Activated naive CD8-positive, alpha-beta T cell (primary cell): ENCODE measurements at regions not wholly inside any gene's neighbourhood (a gene's known extent, or its start where the extent isn't known, plus 50 kb on each side); places are given as distances from the start of the nearest gene placed in this dataset.

ENCODE experiments used
- H3K27ac Mint-ChIP-seq: one replicate; pipeline ENCODE4 v1.8.0; 2021; ENCODE audit warnings: mixed read lengths
- H3K27me3 Mint-ChIP-seq: one replicate; pipeline ENCODE4 v1.8.0; 2021; ENCODE audit warnings: mixed read lengths
- H3K36me3 Mint-ChIP-seq: one replicate; pipeline ENCODE4 v1.8.0; 2021; ENCODE audit warnings: mixed read lengths
- H3K4me1 Mint-ChIP-seq: one replicate; pipeline ENCODE4 v1.8.0; 2021; ENCODE audit warnings: low read depth, mixed read lengths
- H3K4me3 Mint-ChIP-seq: one replicate; pipeline ENCODE4 v1.8.0; 2021; ENCODE audit warnings: mild to moderate bottlenecking, mixed read lengths
- H3K9me3 Mint-ChIP-seq: one replicate; pipeline ENCODE4 v1.8.0; 2021; ENCODE audit warnings: low read depth, mixed read lengths

GRCh38 chr1:208496467-208497371, 252.5 kb upstream of the PLXNA2 start:
- Mint-ChIP-seq H3K4me1 (no peaks in the 10 kb centered on the region), H3K27ac (no peak overlapping the region), H3K27me3 (peaks cover 13% of the 10 kb centered on the region), H3K4me3 (no peak overlapping the region), H3K9me3 (peaks cover 4% of the 10 kb centered on the region), H3K36me3 (no peaks in the 10 kb centered on the region)

- H3K4me3 Mint-ChIP-seq = no peak overlapping the region
- H3K4me1 Mint-ChIP-seq = no peaks in the 10 kb centered on the region
- no peaks in the 10 kb centered on the region for H3K36me3 Mint-ChIP-seq
- H3K9me3 Mint-ChIP-seq = peaks cover 4% of the 10 kb centered on the region
- no peak overlapping the region for H3K27ac Mint-ChIP-seq
- peaks cover 13% of the 10 kb centered on the region for H3K27me3 Mint-ChIP-seq
Observed at GRCh38 chr1:208497866-208498541, 253.8 kb upstream of the PLXNA2 start.

GRCh38 chr1:208499026-208499425, 254.8 kb upstream of the PLXNA2 start:
- Mint-ChIP-seq H3K36me3 (no peaks in the 10 kb centered on the region), H3K4me1 (no peaks in the 10 kb centered on the region), H3K27me3 (peaks cover 13% of the 10 kb centered on the region), H3K4me3 (no peak overlapping the region), H3K27ac (no peak overlapping the region), H3K9me3 (peaks cover 4% of the 10 kb centered on the region)

- Mint-ChIP-seq H3K36me3 (no peaks in the 10 kb centered on the region), H3K4me3 (no peak overlapping the region), H3K27me3 (peaks cover 16% of the 10 kb centered on the region), H3K27ac (no peak overlapping the region), H3K4me1 (no peaks in the 10 kb centered on the region), H3K9me3 (peaks cover 4% of the 10 kb centered on the region)
Observed at GRCh38 chr1:208499601-208500000, 255.4 kb upstream of the PLXNA2 start.

GRCh38 chr1:208500375-208500774, 256.2 kb upstream of the PLXNA2 start:
- peaks cover 4% of the 10 kb centered on the region for H3K9me3 Mint-ChIP-seq
- H3K4me1 Mint-ChIP-seq = no peaks in the 10 kb centered on the region
- H3K4me3 Mint-ChIP-seq = no peak overlapping the region
- no peaks in the 10 kb centered on the region for H3K36me3 Mint-ChIP-seq
- H3K27me3 Mint-ChIP-seq = peaks cover 19% of the 10 kb centered on the region
- H3K27ac Mint-ChIP-seq = no peak overlapping the region

- H3K36me3 Mint-ChIP-seq = no peaks in the 10 kb centered on the region
- no peak overlapping the region for H3K27ac Mint-ChIP-seq
- H3K27me3 Mint-ChIP-seq = peaks cover 14% of the 10 kb centered on the region
- no peak overlapping the region for H3K4me3 Mint-ChIP-seq
- H3K9me3 Mint-ChIP-seq = no peaks in the 10 kb centered on the region
- H3K4me1 Mint-ChIP-seq = no peaks in the 10 kb centered on the region
Observed at GRCh38 chr1:208501542-208501941, 257.4 kb upstream of the PLXNA2 start.

GRCh38 chr1:208503787-208504186, 259.6 kb upstream of the PLXNA2 start:
- no peak overlapping the region for H3K4me3 Mint-ChIP-seq
- no peaks in the 10 kb centered on the region for H3K36me3 Mint-ChIP-seq
- no peak overlapping the region for H3K27ac Mint-ChIP-seq
- H3K4me1 Mint-ChIP-seq = no peaks in the 10 kb centered on the region
- peaks cover 9% of the 10 kb centered on the region for H3K27me3 Mint-ChIP-seq
- no peaks in the 10 kb centered on the region for H3K9me3 Mint-ChIP-seq

GRCh38 chr1:208506812-208507211, 262.6 kb upstream of the PLXNA2 start:
- H3K27ac Mint-ChIP-seq = no peak overlapping the region
- no peaks in the 10 kb centered on the region for H3K4me1 Mint-ChIP-seq
- H3K27me3 Mint-ChIP-seq = peaks cover 7% of the 10 kb centered on the region
- no peaks in the 10 kb centered on the region for H3K36me3 Mint-ChIP-seq
- H3K4me3 Mint-ChIP-seq = no peak overlapping the region
- H3K9me3 Mint-ChIP-seq = no peaks in the 10 kb centered on the region

GRCh38 chr1:208509072-208509471, 264.9 kb upstream of the PLXNA2 start:
- Mint-ChIP-seq H3K9me3 (no peaks in the 10 kb centered on the region), H3K27me3 (peaks cover 7% of the 10 kb centered on the region), H3K27ac (no peak overlapping the region)

GRCh38 chr1:208510192-208510952, 266.2 kb upstream of the PLXNA2 start:
- no peaks in the 10 kb centered on the region for H3K9me3 Mint-ChIP-seq
- no peak overlapping the region for H3K27ac Mint-ChIP-seq
- H3K27me3 Mint-ChIP-seq = no peaks in the 10 kb centered on the region
- no peaks in the 10 kb centered on the region for H3K4me1 Mint-ChIP-seq
- H3K36me3 Mint-ChIP-seq = no peaks in the 10 kb centered on the region
- no peak overlapping the region for H3K4me3 Mint-ChIP-seq

More at GRCh38 chr1:208509072-208509471, 264.9 kb upstream of the PLXNA2 start:
- Mint-ChIP-seq H3K36me3 (no peaks in the 10 kb centered on the region), H3K4me3 (no peak overlapping the region), H3K4me1 (no peaks in the 10 kb centered on the region)

GRCh38 chr1:208511242-208511860, 267.2 kb upstream of the PLXNA2 start:
- H3K36me3 Mint-ChIP-seq = no peaks in the 10 kb centered on the region
- H3K4me1 Mint-ChIP-seq = no peaks in the 10 kb centered on the region
- peaks cover 4% of the 10 kb centered on the region for H3K27me3 Mint-ChIP-seq
- H3K4me3 Mint-ChIP-seq = no peak overlapping the region
- no peaks in the 10 kb centered on the region for H3K9me3 Mint-ChIP-seq
- no peak overlapping the region for H3K27ac Mint-ChIP-seq

- Mint-ChIP-seq H3K4me3 (no peak overlapping the region), H3K36me3 (no peaks in the 10 kb centered on the region), H3K27ac (no peak overlapping the region), H3K9me3 (no peaks in the 10 kb centered on the region), H3K4me1 (no peaks in the 10 kb centered on the region), H3K27me3 (peaks cover 4% of the 10 kb centered on the region)
Observed at GRCh38 chr1:208513799-208514198, 269.6 kb upstream of the PLXNA2 start.

- H3K27ac Mint-ChIP-seq = no peak overlapping the region
- H3K36me3 Mint-ChIP-seq = no peaks in the 10 kb centered on the region
- H3K9me3 Mint-ChIP-seq = no peaks in the 10 kb centered on the region
- no peak overlapping the region for H3K4me3 Mint-ChIP-seq
- peaks cover 4% of the 10 kb centered on the region for H3K27me3 Mint-ChIP-seq
- H3K4me1 Mint-ChIP-seq = no peaks in the 10 kb centered on the region
Observed at GRCh38 chr1:208515129-208515528, 270.9 kb upstream of the PLXNA2 start.

- H3K4me3 Mint-ChIP-seq = no peak overlapping the region
- H3K36me3 Mint-ChIP-seq = no peaks in the 10 kb centered on the region
- no peak overlapping the region for H3K27ac Mint-ChIP-seq
- H3K9me3 Mint-ChIP-seq = no peaks in the 10 kb centered on the region
- H3K27me3 Mint-ChIP-seq = peaks cover 4% of the 10 kb centered on the region
- no peaks in the 10 kb centered on the region for H3K4me1 Mint-ChIP-seq
Observed at GRCh38 chr1:208516780-208517179, 272.6 kb upstream of the PLXNA2 start.
